ENCODE measurements at regions not wholly inside any gene's neighbourhood (a gene's known extent, or its start where the extent isn't known, plus 50 kb on each side); places are given as distances from the start of the nearest gene placed in this dataset.
A peak's percentile ranks its signal among the peaks of the same experiment; 100 is the strongest.

GRCh38 chr5:72619251-72619650 is 112.0 kb upstream of the ZNF366 start:
- no peak overlapping the region for H4K8ac ChIP-seq (ENCODE audit: low read depth in 2 of 2, low read length in 2 of 2)
- H3K4me2 ChIP-seq (ENCODE audit: low read depth, low read length) = no peak overlapping the region
- intact Hi-C loops (cut with micrococcal nuclease) (no loop called here), in situ Hi-C loops (cut with MboI; ENCODE audit: low sequenced_read_pairs) (no loop called here), dilution Hi-C loops (cut with HindIII; ENCODE audit: low sequenced_read_pairs, unreplicated experiment) (no loop called here)
- no peak overlapping the region for H3K56ac ChIP-seq (ENCODE audit: extremely low read depth, insufficient read depth, low read length)
- H3K4me3 ChIP-seq (ENCODE audit: insufficient read depth, low read depth, low read length) = no peak overlapping the region
- CTCF ChIA-PET = interaction anchor here (1.5 kb wide), 1 partner anchor 8 kb away, joined by 5 read pairs; no protein-coding TSS in a partner anchor
- no peak overlapping the region for H2BK120ac ChIP-seq (ENCODE audit: low read depth, low read length)
- no peaks in the 10 kb centered on the region for H3K36me3 ChIP-seq (ENCODE audit: control insufficient read depth, insufficient read depth, low read length)
- H3K4me1 ChIP-seq (ENCODE audit: control insufficient read depth, insufficient read depth, low read length) = peaks cover 3% of the 10 kb centered on the region
- no peak for TF ChIP-seq MXI1 (IDR thresholded peaks at IDR 0.05; ENCODE audit: borderline replicate concordance, low read depth, low read length)
- no peak for TF ChIP-seq RFX5 (IDR thresholded peaks at IDR 0.05; ENCODE audit: low read depth, low read length)
- no peak for TF ChIP-seq SMC3 (IDR thresholded peaks at IDR 0.05; ENCODE audit: low read depth, low read length)
- no peak for TF ChIP-seq MAFK (IDR thresholded peaks at IDR 0.05; ENCODE audit: low read depth, low read length)
- TF ChIP-seq, protein P1, sequence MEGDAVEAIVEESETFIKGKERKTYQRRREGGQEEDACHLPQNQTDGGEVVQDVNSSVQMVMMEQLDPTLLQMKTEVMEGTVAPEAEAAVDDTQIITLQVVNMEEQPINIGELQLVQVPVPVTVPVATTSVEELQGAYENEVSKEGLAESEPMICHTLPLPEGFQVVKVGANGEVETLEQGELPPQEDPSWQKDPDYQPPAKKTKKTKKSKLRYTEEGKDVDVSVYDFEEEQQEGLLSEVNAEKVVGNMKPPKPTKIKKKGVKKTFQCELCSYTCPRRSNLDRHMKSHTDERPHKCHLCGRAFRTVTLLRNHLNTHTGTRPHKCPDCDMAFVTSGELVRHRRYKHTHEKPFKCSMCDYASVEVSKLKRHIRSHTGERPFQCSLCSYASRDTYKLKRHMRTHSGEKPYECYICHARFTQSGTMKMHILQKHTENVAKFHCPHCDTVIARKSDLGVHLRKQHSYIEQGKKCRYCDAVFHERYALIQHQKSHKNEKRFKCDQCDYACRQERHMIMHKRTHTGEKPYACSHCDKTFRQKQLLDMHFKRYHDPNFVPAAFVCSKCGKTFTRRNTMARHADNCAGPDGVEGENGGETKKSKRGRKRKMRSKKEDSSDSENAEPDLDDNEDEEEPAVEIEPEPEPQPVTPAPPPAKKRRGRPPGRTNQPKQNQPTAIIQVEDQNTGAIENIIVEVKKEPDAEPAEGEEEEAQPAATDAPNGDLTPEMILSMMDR (conservative IDR thresholded peaks at IDR 0.05; ENCODE audit: low read depth, low read length) = no peak
- TF ChIP-seq, protein P2, sequence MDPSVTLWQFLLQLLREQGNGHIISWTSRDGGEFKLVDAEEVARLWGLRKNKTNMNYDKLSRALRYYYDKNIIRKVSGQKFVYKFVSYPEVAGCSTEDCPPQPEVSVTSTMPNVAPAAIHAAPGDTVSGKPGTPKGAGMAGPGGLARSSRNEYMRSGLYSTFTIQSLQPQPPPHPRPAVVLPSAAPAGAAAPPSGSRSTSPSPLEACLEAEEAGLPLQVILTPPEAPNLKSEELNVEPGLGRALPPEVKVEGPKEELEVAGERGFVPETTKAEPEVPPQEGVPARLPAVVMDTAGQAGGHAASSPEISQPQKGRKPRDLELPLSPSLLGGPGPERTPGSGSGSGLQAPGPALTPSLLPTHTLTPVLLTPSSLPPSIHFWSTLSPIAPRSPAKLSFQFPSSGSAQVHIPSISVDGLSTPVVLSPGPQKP (IDR thresholded peaks at IDR 0.05; ENCODE audit: borderline replicate concordance, low read depth, low read length) = no peak
- TF ChIP-seq CEBPB (IDR thresholded peaks at IDR 0.05; ENCODE audit: low read depth, low read length) = no peak
- no peak for TF ChIP-seq MAZ (IDR thresholded peaks at IDR 0.05; ENCODE audit: borderline replicate concordance, low read depth, low read length)
- no peak for TF ChIP-seq CHD1 (IDR thresholded peaks at IDR 0.05; ENCODE audit: low read depth, low read length)
- no peak for TF ChIP-seq BHLHE40 (IDR thresholded peaks at IDR 0.05; ENCODE audit: low read depth, low read length)
- TF ChIP-seq FOS (IDR thresholded peaks at IDR 0.05; ENCODE audit: low read depth, low read length) = no peak
- no peak for TF ChIP-seq RCOR1 (IDR thresholded peaks at IDR 0.05; ENCODE audit: insufficient replicate concordance, low read length)
- TF ChIP-seq NFE2L2 (IDR thresholded peaks at IDR 0.05; ENCODE audit: low read depth, low read length) = no peak
- TF ChIP-seq RAD21 (IDR thresholded peaks at IDR 0.05; ENCODE audit: low read length) = no peak
- TF ChIP-seq USF2 (IDR thresholded peaks at IDR 0.05; ENCODE audit: low read depth, low read length) = no peak
- H2AK9ac ChIP-seq (replicated peaks; ENCODE audit: low read depth, low read length, poor library complexity) = no peak overlapping the region
- no peak overlapping the region for H2BK5ac ChIP-seq (ENCODE audit: low read depth, low read length, poor library complexity, severe bottlenecking)
- ATAC-seq (ENCODE audit: low read depth) (no peak), DNase-seq (no peak)
- no TSS peak for BruUV-seq (replicated peaks)
- no peak overlapping the region for H3K18ac ChIP-seq (ENCODE audit: low read depth, low read length)
- no CpG with 5 or more reads among the region's 2 CpGs for WGBS, 2 experiments (ENCODE audit: extremely low coverage in 2 of 2, insufficient read length in 1 of 2)
- H2BK20ac ChIP-seq (ENCODE audit: low read depth, low read length) = peak overlapping the region; percentile 76; the same call in 1 of the 2 replicates
- POLR2A ChIA-PET (ENCODE audit: unreplicated experiment) = no interaction called here
- H4K20me1 ChIP-seq (ENCODE audit: insufficient read depth, low read length) = no peaks in the 10 kb centered on the region
- H3K79me1 ChIP-seq (ENCODE audit: low read depth in 1 of 2, low read length in 2 of 2) = no peaks in the 10 kb centered on the region
- H2BK15ac ChIP-seq (ENCODE audit: low read depth, low read length) = no peak overlapping the region
- no peaks in the 10 kb centered on the region for H3K27me3 ChIP-seq (ENCODE audit: control insufficient read depth, insufficient read depth, low read length)
- H3K9ac ChIP-seq (ENCODE audit: low read depth, low read length) = no peak overlapping the region
- no peak overlapping the region for H3K14ac ChIP-seq (replicated peaks; ENCODE audit: low read depth, low read length)
- H4K91ac ChIP-seq (ENCODE audit: insufficient read depth, low read depth, low read length) = 0 out of 2 replicates have a peak overlapping the region, but pooled peaks have one; percentile 28
- no peak overlapping the region for H2AK5ac ChIP-seq (ENCODE audit: low read depth, low read length)
- no peak overlapping the region for H3K23ac ChIP-seq (ENCODE audit: low read depth, low read length)
- no peaks in the 10 kb centered on the region for H3K9me3 ChIP-seq (ENCODE audit: control insufficient read depth, insufficient read depth, low read length)
- no peak overlapping the region; the same call in 1 of the 2 replicates for H3K4ac ChIP-seq (ENCODE audit: low read depth, low read length)
- H2AFZ ChIP-seq (replicated peaks; ENCODE audit: low read length, poor library complexity) = no peak overlapping the region
- peaks cover 6% of the 10 kb centered on the region; the same call in 1 of the 2 replicates for H3K9me1 ChIP-seq (ENCODE audit: insufficient read depth, low read length)
- H3K27ac ChIP-seq (ENCODE audit: insufficient read depth, low read length) = no peak overlapping the region
- H4K5ac ChIP-seq (ENCODE audit: low read depth, low read length) = no peak overlapping the region
